HepG2 (cell line): ENCODE measurements at regions not wholly inside any gene's neighbourhood (a gene's known extent, or its start where the extent isn't known, plus 50 kb on each side); places are given as distances from the start of the nearest gene placed in this dataset.

ENCODE experiments used
- ATAC-seq: fragments of 200-7000 bp; cut with Tn5 transposase; 3 replicates; pipeline ENCODE4 v1.9.1; 2020; ENCODE audit warnings: mild to moderate bottlenecking, moderate library complexity
- BruUV-seq: library from RNA; stranded (reverse); fragments of 400-500 nt; replicated peaks from 2 replicates; lab custom pipeline; 2021; lab: Mats Ljungman, UMichigan
- CTCF ChIA-PET: fragments of 300-600 bp; formaldehyde crosslinking; extraction: SDS; loops from one replicate; lab custom pipeline; 2021; ENCODE audit warnings: low total read pairs, inconsistent platforms, low intra/inter-chr PET ratio; lab: Yijun Ruan, JAX
- POLR2A ChIA-PET: fragments of 350-600 bp; sonication (Branson Sonifier 250); formaldehyde crosslinking; loops from one replicate; lab custom pipeline; 2020; ENCODE audit warnings: antibody characterized with exemption, inconsistent platforms; lab: Yijun Ruan, JAX
- DNase-seq: peaks from one replicate; pipeline ENCODE4 v3.0.0-alpha.2; 2015; ENCODE audit warnings: low spot score
- FAIRE-seq: peaks from 3 replicates; lab custom pipeline; 2011; peaks lifted over from hg19 to GRCh38; lab: Jason Lieb, UNC
- H2AFZ ChIP-seq: one replicate; pipeline ENCODE4 v1.6.1; 2011; ENCODE audit warnings: low read length, inconsistent platforms
- H3K27ac ChIP-seq: fragments of 300-600 bp; 3 replicates; pipeline ENCODE4 v1.8.0; 2011; ENCODE audit warnings: mixed run types, mild to moderate bottlenecking, mixed read lengths, low read length, inconsistent platforms; ENCODE audit not compliant: insufficient read depth; ENCODE audit errors: extremely low read length
- H3K27me3 ChIP-seq, 2 experiments: fragments of 200-600 bp in 1 of 2; 2 replicates in 1 of 2; 3 replicates in 1 of 2; pipeline versions ENCODE4 v1.6.0 to v1.8.0; 2011; ENCODE audit warnings: low read length in 2 of 2, mild to moderate bottlenecking in 2 of 2, moderate library complexity in 2 of 2, inconsistent platforms in 1 of 2; ENCODE audit not compliant: insufficient read depth in 2 of 2, control insufficient read depth in 1 of 2
- H3K36me3 ChIP-seq, 2 experiments: fragments of 200-600 bp in 1 of 2; replicated peaks in 1 of 2; 2 replicates in 1 of 2; 3 replicates in 1 of 2; pipeline versions ENCODE4 v1.5.1 to v1.8.0; 2011; ENCODE audit warnings: low read length in 2 of 2, inconsistent platforms in 1 of 2; ENCODE audit not compliant: insufficient read depth in 2 of 2, control insufficient read depth in 1 of 2
- H3K4me1 ChIP-seq: 2 replicates; pipeline ENCODE4 v1.5.1; 2012; ENCODE audit warnings: low read length, inconsistent platforms; ENCODE audit not compliant: insufficient read depth
- H3K4me2 ChIP-seq: 2 replicates; pipeline ENCODE4 v1.6.0; 2011; ENCODE audit warnings: low read depth, low read length, inconsistent platforms
- H3K4me3 ChIP-seq, 3 experiments: fragments of 200-600 bp in 1 of 3; sonication (generic), shearing (Covaris generic) in 1 of 3; replicated peaks in 1 of 3; 2 replicates each; pipeline ENCODE4 v1.5.1; 2011 to 2016; ENCODE audit warnings: low read length in 3 of 3, inconsistent platforms in 2 of 3, low read depth in 2 of 3, mild to moderate bottlenecking in 2 of 3, control low read depth in 1 of 3, mixed read lengths in 1 of 3; ENCODE audit not compliant: insufficient read depth in 1 of 3
- H3K79me2 ChIP-seq: one replicate; pipeline ENCODE4 v1.6.1; 2011; ENCODE audit warnings: low read length, inconsistent platforms; ENCODE audit not compliant: insufficient read depth
- H3K9ac ChIP-seq: 2 replicates; pipeline ENCODE4 v1.6.0; 2011; ENCODE audit warnings: mild to moderate bottlenecking, low read depth, low read length, inconsistent platforms; ENCODE audit not compliant: insufficient read depth
- H3K9me3 ChIP-seq: 2 replicates; pipeline ENCODE4 v1.5.1; 2012; ENCODE audit warnings: mild to moderate bottlenecking, low read length
- H4K20me1 ChIP-seq: 2 replicates; pipeline ENCODE4 v1.6.0; 2011; ENCODE audit warnings: inconsistent platforms, mild to moderate bottlenecking, low read length, moderate library complexity; ENCODE audit not compliant: insufficient read depth
- ASH2L ChIP-seq: fragments of 300-600, 200-600 bp; sonication (generic); IDR thresholded peaks from 2 replicates; pipeline ENCODE4 v1.7.0; 2017; ENCODE audit warnings: low read depth, mild to moderate bottlenecking, moderate library complexity, mixed read lengths, low read length; ENCODE audit not compliant: insufficient read length
- GABPB1 ChIP-seq: IDR thresholded peaks from 2 replicates; pipeline ENCODE4 v1.6.1; 2016; ENCODE audit warnings: mild to moderate bottlenecking, missing genetic modification reagents, moderate library complexity, missing compliant biosample characterization
- KAT8 ChIP-seq: IDR thresholded peaks from 2 replicates; pipeline ENCODE4 v1.6.1; 2016; ENCODE audit warnings: missing genetic modification reagents, missing compliant biosample characterization
- MED1 ChIP-seq: sonication (generic); formaldehyde crosslinking; IDR thresholded peaks from 2 replicates; pipeline ENCODE4 v1.4.0; 2020; ENCODE audit warnings: missing genetic modification reagents
- NCOA2 ChIP-seq: sonication (generic); formaldehyde crosslinking; IDR thresholded peaks from 2 replicates; pipeline ENCODE4 v1.8.0; 2022; ENCODE audit warnings: inconsistent platforms
- PAWR ChIP-seq: sonication (generic); formaldehyde crosslinking; IDR thresholded peaks from 2 replicates; pipeline ENCODE4 v1.4.0; 2020; ENCODE audit warnings: missing genetic modification reagents, mild to moderate bottlenecking, borderline replicate concordance
- PCBP1 ChIP-seq: fragments of 200-400 bp; formaldehyde crosslinking; IDR thresholded peaks from 2 replicates; pipeline ENCODE4 v1.6.1; 2017; ENCODE audit warnings: mild to moderate bottlenecking, low read depth, low read length, borderline replicate concordance
- ZNF17 ChIP-seq: sonication (generic); formaldehyde crosslinking; IDR thresholded peaks from 2 replicates; pipeline ENCODE4 v1.5.0; 2020; ENCODE audit warnings: mild to moderate bottlenecking, missing genetic modification reagents
- ZNF264 ChIP-seq: sonication (generic); formaldehyde crosslinking; IDR thresholded peaks from 2 replicates; pipeline ENCODE4 v1.4.0; 2020; ENCODE audit warnings: missing genetic modification reagents
- ZNF678 ChIP-seq: sonication (generic); formaldehyde crosslinking; IDR thresholded peaks from 2 replicates; pipeline ENCODE4 v1.4.0; 2020; ENCODE audit warnings: mild to moderate bottlenecking, missing genetic modification reagents
- WGBS: methylation state at CpG from one replicate; pipeline ENCODE4 v1.1.6; 2017; ENCODE audit warnings: low lambda C conversion rate; 5-methylcytosine and 5-hydroxymethylcytosine counted together
- in situ Hi-C: cut with HindIII; loops from 2 replicates; pipeline ENCODE4 v1.10.0; 2017; ENCODE audit warnings: low pct_unique_long_range_greater_than_20kb; ENCODE audit not compliant: extremely low pct_ligation_motif_present
- intact Hi-C: fragments of 100-400 bp; cut with micrococcal nuclease; formaldehyde crosslinking; loops from one replicate; pipeline ENCODE4 v1.10.0; 2022; ENCODE audit not compliant: unreplicated experiment
- TF ChIP-seq, protein P1 (sequence below): sonication (generic); formaldehyde crosslinking; IDR thresholded peaks from 2 replicates; pipeline ENCODE4 v1.8.1; 2022; ENCODE audit warnings: low read depth, mild to moderate bottlenecking, missing genetic modification reagents
- TF ChIP-seq, protein P2 (sequence below): sonication (generic); formaldehyde crosslinking; IDR thresholded peaks from 2 replicates; pipeline ENCODE4 v1.8.1; 2023; ENCODE audit warnings: mild to moderate bottlenecking, inconsistent platforms, moderate library complexity, missing genetic modification reagents, borderline replicate concordance
- TF ChIP-seq, protein P3 (sequence below): IDR thresholded peaks from 2 replicates; pipeline ENCODE4 v1.6.1; 2016; ENCODE audit warnings: missing genetic modification reagents, missing compliant biosample characterization
- TF ChIP-seq, protein P4 (sequence below): sonication (generic); formaldehyde crosslinking; IDR thresholded peaks from 2 replicates; pipeline ENCODE4 v1.5.0; 2020; ENCODE audit warnings: missing genetic modification reagents, mild to moderate bottlenecking, borderline replicate concordance

DNA sequence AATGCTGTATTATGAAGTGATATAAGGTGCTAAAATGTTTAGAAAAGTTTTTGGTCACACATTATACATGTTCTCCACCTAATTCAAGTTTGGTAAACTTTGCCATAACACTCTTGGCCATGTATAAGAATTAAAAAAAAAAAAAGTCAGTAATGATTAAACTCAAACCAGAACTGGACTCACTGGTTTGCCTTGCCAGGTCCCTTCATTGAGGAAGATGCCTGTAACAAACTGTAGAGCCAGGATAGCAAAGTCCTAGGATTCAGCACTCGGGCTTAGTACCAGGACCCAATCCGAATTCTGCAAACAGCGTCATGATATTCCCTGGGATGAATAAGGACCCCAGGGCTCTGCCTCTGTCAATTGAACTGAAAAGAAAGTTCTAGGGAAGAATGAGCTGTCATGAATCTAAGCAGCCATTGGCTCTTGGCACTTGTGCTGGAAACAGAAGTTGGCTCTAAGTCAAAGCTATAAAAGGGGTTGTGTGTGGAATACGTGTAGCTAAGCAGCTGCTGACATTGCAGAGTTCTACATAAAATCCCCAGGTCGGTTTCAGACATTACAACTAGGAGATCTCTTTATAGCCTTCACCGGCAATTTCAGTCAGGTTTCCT lies 216.9 kb downstream of the C7orf25 start:
- TF ChIP-seq ZNF678 (no peak), ASH2L (no peak), PCBP1 (no peak), ZNF17 (no peak), MED1 (no peak), NCOA2 (CRISPR knock-in tag) (no peak), KAT8 (CRISPR knock-in tag) (no peak)
- TF ChIP-seq, all 625 proteins: peak for 0
- Histone ChIP-seq H3K4me1 (no peaks in the 10 kb centered on the region), H4K20me1 (no peaks in the 10 kb centered on the region), H3K36me3 (no peaks in the 10 kb centered on the region), H3K9ac (no peak overlapping the region), H3K27ac (no peak overlapping the region), H3K27me3 (no peaks in the 10 kb centered on the region), H2AFZ (no peak overlapping the region), H3K4me3 (no peak overlapping the region), H3K79me2 (no peaks in the 10 kb centered on the region), H3K4me2 (no peak overlapping the region), H3K9me3 (no peaks in the 10 kb centered on the region)
- DNase-seq, result no peak
- BruUV-seq, result no TSS peak
- ChIA-PET CTCF (no interaction called here), POLR2A (no interaction called here)
- FAIRE-seq, result no peak
- intact Hi-C loops, result no loop called here
- in situ Hi-C loops, result loop anchor here (10.0 kb wide), 1 partner anchor 750 kb away; no protein-coding TSS in a partner anchor
- 8% methylated on average over 6 of the region's 6 CpGs for WGBS
- ATAC-seq, result no peak

DNA sequence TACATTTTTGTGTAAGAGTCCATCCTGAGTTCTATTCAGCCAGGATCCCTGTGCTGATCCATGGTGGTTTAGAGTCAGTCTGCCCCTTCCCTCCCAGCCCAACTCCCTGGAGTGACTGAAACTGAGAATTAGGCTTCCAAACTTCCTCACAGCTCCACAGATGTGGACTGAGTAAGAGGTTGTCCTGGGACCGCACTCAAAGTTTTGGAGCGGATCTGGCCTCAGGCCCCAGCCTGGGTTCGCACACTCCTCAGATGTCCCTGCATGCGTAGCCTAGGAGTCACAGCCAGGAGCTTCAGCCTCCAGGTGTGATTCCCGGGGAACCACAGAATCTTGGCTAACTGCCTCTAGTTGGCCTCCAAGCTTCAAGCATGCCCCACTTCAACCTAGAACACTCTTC lies 218.1 kb downstream of the C7orf25 start:
- no peak for ATAC-seq
- no TSS peak for BruUV-seq
- TF ChIP-seq, protein P1, sequence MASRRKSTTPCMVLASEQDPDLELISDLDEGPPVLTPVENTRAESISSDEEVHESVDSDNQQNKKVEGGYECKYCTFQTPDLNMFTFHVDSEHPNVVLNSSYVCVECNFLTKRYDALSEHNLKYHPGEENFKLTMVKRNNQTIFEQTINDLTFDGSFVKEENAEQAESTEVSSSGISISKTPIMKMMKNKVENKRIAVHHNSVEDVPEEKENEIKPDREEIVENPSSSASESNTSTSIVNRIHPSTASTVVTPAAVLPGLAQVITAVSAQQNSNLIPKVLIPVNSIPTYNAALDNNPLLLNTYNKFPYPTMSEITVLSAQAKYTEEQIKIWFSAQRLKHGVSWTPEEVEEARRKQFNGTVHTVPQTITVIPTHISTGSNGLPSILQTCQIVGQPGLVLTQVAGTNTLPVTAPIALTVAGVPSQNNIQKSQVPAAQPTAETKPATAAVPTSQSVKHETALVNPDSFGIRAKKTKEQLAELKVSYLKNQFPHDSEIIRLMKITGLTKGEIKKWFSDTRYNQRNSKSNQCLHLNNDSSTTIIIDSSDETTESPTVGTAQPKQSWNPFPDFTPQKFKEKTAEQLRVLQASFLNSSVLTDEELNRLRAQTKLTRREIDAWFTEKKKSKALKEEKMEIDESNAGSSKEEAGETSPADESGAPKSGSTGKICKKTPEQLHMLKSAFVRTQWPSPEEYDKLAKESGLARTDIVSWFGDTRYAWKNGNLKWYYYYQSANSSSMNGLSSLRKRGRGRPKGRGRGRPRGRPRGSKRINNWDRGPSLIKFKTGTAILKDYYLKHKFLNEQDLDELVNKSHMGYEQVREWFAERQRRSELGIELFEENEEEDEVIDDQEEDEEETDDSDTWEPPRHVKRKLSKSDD, result no peak
- TF ChIP-seq, protein P2, sequence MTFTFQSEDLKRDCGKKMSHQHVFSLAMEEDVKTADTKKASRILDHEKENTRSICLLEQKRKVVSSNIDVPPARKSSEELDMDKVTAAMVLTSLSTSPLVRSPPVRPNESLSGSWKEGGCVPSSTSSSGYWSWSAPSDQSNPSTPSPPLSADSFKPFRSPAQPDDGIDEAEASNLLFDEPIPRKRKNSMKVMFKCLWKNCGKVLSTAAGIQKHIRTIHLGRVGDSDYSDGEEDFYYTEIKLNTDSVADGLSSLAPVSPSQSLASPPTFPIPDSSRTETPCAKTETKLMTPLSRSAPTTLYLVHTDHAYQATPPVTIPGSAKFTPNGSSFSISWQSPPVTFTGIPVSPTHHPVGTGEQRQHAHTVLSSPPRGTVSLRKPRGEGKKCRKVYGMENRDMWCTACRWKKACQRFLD (CRISPR knock-in tag), result no peak
- TF ChIP-seq, protein P3, sequence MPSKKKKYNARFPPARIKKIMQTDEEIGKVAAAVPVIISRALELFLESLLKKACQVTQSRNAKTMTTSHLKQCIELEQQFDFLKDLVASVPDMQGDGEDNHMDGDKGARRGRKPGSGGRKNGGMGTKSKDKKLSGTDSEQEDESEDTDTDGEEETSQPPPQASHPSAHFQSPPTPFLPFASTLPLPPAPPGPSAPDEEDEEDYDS (CRISPR knock-in tag), result no peak
- TF ChIP-seq GABPB1, result no peak
- no peak for TF ChIP-seq PAWR (CRISPR knock-in tag)
- TF ChIP-seq ZNF264 (CRISPR knock-in tag), result no peak
- TF ChIP-seq, protein P4, sequence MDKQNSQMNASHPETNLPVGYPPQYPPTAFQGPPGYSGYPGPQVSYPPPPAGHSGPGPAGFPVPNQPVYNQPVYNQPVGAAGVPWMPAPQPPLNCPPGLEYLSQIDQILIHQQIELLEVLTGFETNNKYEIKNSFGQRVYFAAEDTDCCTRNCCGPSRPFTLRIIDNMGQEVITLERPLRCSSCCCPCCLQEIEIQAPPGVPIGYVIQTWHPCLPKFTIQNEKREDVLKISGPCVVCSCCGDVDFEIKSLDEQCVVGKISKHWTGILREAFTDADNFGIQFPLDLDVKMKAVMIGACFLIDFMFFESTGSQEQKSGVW (CRISPR knock-in tag), result no peak

More for the DNA sequence above, 218.1 kb downstream of the C7orf25 start:
- Histone ChIP-seq H3K9me3 (no peaks in the 10 kb centered on the region), H3K4me3 (no peak overlapping the region), H3K9ac (no peak overlapping the region), H3K79me2 (no peaks in the 10 kb centered on the region), H3K4me1 (no peaks in the 10 kb centered on the region), H3K36me3 (no peaks in the 10 kb centered on the region), H3K4me2 (no peak overlapping the region), H3K27me3 (no peaks in the 10 kb centered on the region), H4K20me1 (no peaks in the 10 kb centered on the region), H2AFZ (no peak overlapping the region), H3K27ac (no peak overlapping the region)
- CTCF ChIA-PET, result no interaction called here
- in situ Hi-C loops, result loop anchor here (10.0 kb wide), 1 partner anchor 749 kb away; no protein-coding TSS in a partner anchor
- DNase-seq, result no peak
- intact Hi-C loops, result no loop called here
- FAIRE-seq, result no peak
- POLR2A ChIA-PET, result no interaction called here
- 31% methylated on average over 3 of the region's 5 CpGs for WGBS
